TTC549 (cell line): ENCODE measurements at regions not wholly inside any gene's neighbourhood (a gene's known extent, or its start where the extent isn't known, plus 50 kb on each side); places are given as distances from the start of the nearest gene placed in this dataset.

ENCODE experiments used
- FAIRE-seq: peaks from 2 replicates; lab custom pipeline; 2012; peaks lifted over from hg19 to GRCh38; lab: Jason Lieb, UNC

- no peak for FAIRE-seq
Observed at GRCh38 chr14:71363946-71364925, 457.0 kb downstream of the PCNX1 start.

- FAIRE-seq: no peak
Observed at GRCh38 chr14:71365361-71365760, 458.1 kb downstream of the PCNX1 start.

GRCh38 chr14:71366861-71367260, 459.6 kb downstream of the PCNX1 start:
- FAIRE-seq: no peak

GRCh38 chr14:71371711-71372396, 464.6 kb downstream of the PCNX1 start:
- no peak for FAIRE-seq

- no peak for FAIRE-seq
Observed at GRCh38 chr14:71372411-71372838, 465.2 kb downstream of the PCNX1 start.

- no peak for FAIRE-seq
Observed at GRCh38 chr14:71373773-71374172, 466.5 kb downstream of the PCNX1 start.

GRCh38 chr14:71374989-71375388, 467.7 kb downstream of the PCNX1 start:
- FAIRE-seq: no peak

- no peak for FAIRE-seq
Observed at GRCh38 chr14:71377099-71377498, 469.8 kb downstream of the PCNX1 start.

- FAIRE-seq: no peak
Observed at GRCh38 chr14:71380271-71380670, 473.0 kb downstream of the PCNX1 start.

GRCh38 chr14:71381814-71382213, 474.6 kb downstream of the PCNX1 start:
- no peak for FAIRE-seq

- no peak for FAIRE-seq
Observed at GRCh38 chr14:71382315-71382714, 475.1 kb downstream of the PCNX1 start.

GRCh38 chr14:71383510-71383909, 476.3 kb downstream of the PCNX1 start:
- FAIRE-seq: no peak

- no peak for FAIRE-seq
Observed at GRCh38 chr14:71384007-71384845, 477.0 kb downstream of the PCNX1 start.

GRCh38 chr14:71387753-71388152, 480.5 kb downstream of the PCNX1 start:
- no peak for FAIRE-seq

- FAIRE-seq: no peak
Observed at GRCh38 chr14:71388336-71388735, 481.1 kb downstream of the PCNX1 start.

GRCh38 chr14:71388862-71389261, 481.6 kb downstream of the PCNX1 start:
- no peak for FAIRE-seq

GRCh38 chr14:71394386-71394785, 487.1 kb downstream of the PCNX1 start:
- no peak for FAIRE-seq

- no peak for FAIRE-seq
Observed at GRCh38 chr14:71395151-71395604, 487.9 kb downstream of the PCNX1 start.

- FAIRE-seq: no peak
Observed at GRCh38 chr14:71395636-71396035, 488.4 kb downstream of the PCNX1 start.

GRCh38 chr14:71396050-71396677, 488.9 kb downstream of the PCNX1 start:
- no peak for FAIRE-seq

- FAIRE-seq: no peak
Observed at GRCh38 chr14:71397371-71397770, 490.1 kb downstream of the PCNX1 start.

GRCh38 chr14:71398450-71398849, 491.2 kb downstream of the PCNX1 start:
- no peak for FAIRE-seq
